Gastrocnemius medialis (tissue), 4 donors: ENCODE measurements at regions not wholly inside any gene's neighbourhood (a gene's known extent, or its start where the extent isn't known, plus 50 kb on each side); places are given as distances from the start of the nearest gene placed in this dataset.

Experiments
- ATAC-seq, 2 donors: fragments of 150-250 bp; one replicate each; pipeline ENCODE4 v1.9.1; 2016
- DNase-seq, 2 donors: peaks; one replicate each; pipeline ENCODE4 v3.0.0-alpha.2; 2019
- H3K27ac ChIP-seq, 4 donors: fragments of 200-600 bp; sonication (generic); 1 replicate in 1 of 4; 2 replicates in 3 of 4; pipeline ENCODE4 v1.5.1; 2016 to 2018; ENCODE audit warnings: mild to moderate bottlenecking in 2 of 4, moderate library complexity in 1 of 4
- H3K27me3 ChIP-seq, 3 donors: fragments of 200-600 bp; sonication (generic) in 2 of 3; 1 replicate in 1 of 3; 2 replicates in 2 of 3; pipeline versions ENCODE4 v1.5.1 to v1.6.0; 2016 to 2019; ENCODE audit warnings: mild to moderate bottlenecking in 1 of 3, moderate library complexity in 1 of 3
- H3K36me3 ChIP-seq, 2 donors: fragments of 200-600 bp; sonication (generic) in 1 of 2; one replicate each; pipeline ENCODE4 v1.5.1; 2017 to 2018
- H3K4me1 ChIP-seq, 2 donors: fragments of 200-600 bp; sonication (generic) in 1 of 2; one replicate each; pipeline ENCODE4 v1.5.1; 2016 to 2017; ENCODE audit warnings: mild to moderate bottlenecking in 2 of 2
- H3K4me3 ChIP-seq, 4 donors: fragments of 200-600 bp; sonication (generic) in 3 of 4; 1 replicate in 1 of 4; 2 replicates in 3 of 4; pipeline ENCODE4 v1.5.1; 2016 to 2019; ENCODE audit warnings: mild to moderate bottlenecking in 2 of 4
- H3K9me3 ChIP-seq, 3 donors: fragments of 200-600 bp; sonication (generic) in 2 of 3; 1 replicate in 1 of 3; 2 replicates in 2 of 3; pipeline ENCODE4 v1.5.1; 2016 to 2019
- POLR2A ChIP-seq, 2 donors: fragments of 450-650 bp; IDR thresholded peaks; one replicate each; pipeline ENCODE4 v1.6.1; 2017; ENCODE audit warnings: antibody characterized with exemption in 2 of 2, mild to moderate bottlenecking in 2 of 2, moderate library complexity in 2 of 2
- in situ Hi-C, 4 donors: fragments of 200-750 bp; cut with MboI; loops; one replicate each; pipeline versions ENCODE4 v1.15.0 to v1.8.0; 2017; ENCODE audit warnings: low sequenced_read_pairs in 4 of 4
- intact Hi-C: fragments of 100-400 bp; cut with DNase I; formaldehyde crosslinking; loops from one replicate; pipeline ENCODE4 v1.15.1; 2023; ENCODE audit warnings: low total_unique reads
- TF ChIP-seq, protein P1 (sequence below), 5 experiments: fragments of 450-650 bp in 3 of 5; fragments of 200-600 bp in 2 of 5; sonication (generic) in 2 of 5; IDR thresholded peaks in 4 of 5; conservative IDR thresholded peaks in 1 of 5; 1 replicate in 4 of 5; 2 replicates in 1 of 5; pipeline ENCODE4 v1.5.1; 2016 to 2019; ENCODE audit warnings: antibody characterized with exemption in 5 of 5, mild to moderate bottlenecking in 3 of 5, moderate library complexity in 3 of 5

DNA sequence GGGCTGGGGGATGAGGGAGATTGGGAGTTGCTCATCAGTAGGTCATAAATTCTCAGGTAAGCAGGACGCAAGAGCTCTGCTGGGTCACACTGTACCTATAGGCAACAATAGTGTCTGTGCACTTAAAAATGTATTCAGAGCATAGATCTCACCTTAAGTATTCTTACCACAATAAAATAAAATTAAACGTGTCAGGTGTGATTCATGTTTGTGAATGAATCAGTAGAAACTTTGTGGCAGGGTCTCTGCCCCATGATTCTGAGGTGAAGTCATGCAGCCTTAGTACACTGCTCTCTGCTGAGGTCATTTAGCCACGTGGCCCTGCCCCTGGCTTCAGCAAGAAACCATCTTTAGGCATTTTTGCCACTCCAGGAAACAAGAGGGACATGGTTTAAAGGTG, 253.8 kb downstream of the FBXO15 start:
- no peaks in the 10 kb centered on the region for H3K9me3 ChIP-seq
- H3K36me3 ChIP-seq: no peaks in the 10 kb centered on the region
- in situ Hi-C loops (loop anchor here in 1 of 4 donors (10.0 kb wide), 1 partner anchor 61 kb away; no protein-coding TSS in a partner anchor), intact Hi-C loops (no loop called here)
- no peaks in the 10 kb centered on the region for H3K4me1 ChIP-seq
- ATAC-seq (no peak), DNase-seq (no peak)
- TF ChIP-seq, protein P1, sequence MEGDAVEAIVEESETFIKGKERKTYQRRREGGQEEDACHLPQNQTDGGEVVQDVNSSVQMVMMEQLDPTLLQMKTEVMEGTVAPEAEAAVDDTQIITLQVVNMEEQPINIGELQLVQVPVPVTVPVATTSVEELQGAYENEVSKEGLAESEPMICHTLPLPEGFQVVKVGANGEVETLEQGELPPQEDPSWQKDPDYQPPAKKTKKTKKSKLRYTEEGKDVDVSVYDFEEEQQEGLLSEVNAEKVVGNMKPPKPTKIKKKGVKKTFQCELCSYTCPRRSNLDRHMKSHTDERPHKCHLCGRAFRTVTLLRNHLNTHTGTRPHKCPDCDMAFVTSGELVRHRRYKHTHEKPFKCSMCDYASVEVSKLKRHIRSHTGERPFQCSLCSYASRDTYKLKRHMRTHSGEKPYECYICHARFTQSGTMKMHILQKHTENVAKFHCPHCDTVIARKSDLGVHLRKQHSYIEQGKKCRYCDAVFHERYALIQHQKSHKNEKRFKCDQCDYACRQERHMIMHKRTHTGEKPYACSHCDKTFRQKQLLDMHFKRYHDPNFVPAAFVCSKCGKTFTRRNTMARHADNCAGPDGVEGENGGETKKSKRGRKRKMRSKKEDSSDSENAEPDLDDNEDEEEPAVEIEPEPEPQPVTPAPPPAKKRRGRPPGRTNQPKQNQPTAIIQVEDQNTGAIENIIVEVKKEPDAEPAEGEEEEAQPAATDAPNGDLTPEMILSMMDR (IDR thresholded peaks at IDR 0.05 in 4 of 5, conservative IDR thresholded peaks at IDR 0.05 in 1 of 5): no peak
- no peak for TF ChIP-seq POLR2A (IDR thresholded peaks at IDR 0.05)
- H3K4me3 ChIP-seq: no peak overlapping the region
- H3K27ac ChIP-seq: no peak overlapping the region
- no peaks in the 10 kb centered on the region for H3K27me3 ChIP-seq

- ATAC-seq (no peak), DNase-seq (no peak)
- no peaks in the 10 kb centered on the region for H3K4me1 ChIP-seq
- no peak overlapping the region for H3K27ac ChIP-seq
- H3K36me3 ChIP-seq: no peaks in the 10 kb centered on the region
- TF ChIP-seq, protein P1 (IDR thresholded peaks at IDR 0.05 in 4 of 5, conservative IDR thresholded peaks at IDR 0.05 in 1 of 5): no peak
- TF ChIP-seq POLR2A (IDR thresholded peaks at IDR 0.05): no peak
- H3K4me3 ChIP-seq: no peak overlapping the region
- no peaks in the 10 kb centered on the region for H3K27me3 ChIP-seq
- no peaks in the 10 kb centered on the region for H3K9me3 ChIP-seq
- in situ Hi-C loops (loop anchor here in 1 of 4 donors (10.0 kb wide), 1 partner anchor 63 kb away; no protein-coding TSS in a partner anchor), intact Hi-C loops (no loop called here)
Measured at GRCh38 chr18:73891572-73892421, 255.8 kb downstream of the FBXO15 start.

DNA sequence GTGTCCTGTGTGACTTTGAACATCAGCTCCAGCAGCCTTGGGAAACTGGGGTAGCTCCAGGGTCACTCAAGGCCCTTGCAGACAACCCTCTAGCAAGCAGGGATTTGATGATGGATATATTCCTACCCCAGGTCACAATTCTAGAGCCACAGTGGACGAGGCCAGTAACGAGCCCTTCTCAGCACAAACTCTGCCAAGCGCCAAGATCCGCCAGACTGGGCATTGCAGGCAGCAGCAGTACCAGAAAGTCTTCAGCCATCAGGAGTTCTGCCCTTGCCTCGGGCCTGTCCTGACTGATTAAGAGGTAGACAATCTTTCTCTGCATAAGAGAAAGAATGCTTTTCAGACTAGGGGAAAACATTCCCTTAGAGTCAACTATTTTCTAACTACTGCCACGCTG, 259.1 kb downstream of the FBXO15 start:
- DNase-seq (no peak), ATAC-seq (no peak)
- intact Hi-C loops: no loop called here
- Histone ChIP-seq H3K27me3 (no peaks in the 10 kb centered on the region), H3K9me3 (no peaks in the 10 kb centered on the region), H3K27ac (no peak overlapping the region), H3K4me3 (no peak overlapping the region), H3K4me1 (no peaks in the 10 kb centered on the region), H3K36me3 (no peaks in the 10 kb centered on the region)
- no peak for TF ChIP-seq POLR2A (IDR thresholded peaks at IDR 0.05)
- TF ChIP-seq, protein P1 (IDR thresholded peaks at IDR 0.05 in 4 of 5, conservative IDR thresholded peaks at IDR 0.05 in 1 of 5): no peak
- in situ Hi-C loops: no loop called here

DNA sequence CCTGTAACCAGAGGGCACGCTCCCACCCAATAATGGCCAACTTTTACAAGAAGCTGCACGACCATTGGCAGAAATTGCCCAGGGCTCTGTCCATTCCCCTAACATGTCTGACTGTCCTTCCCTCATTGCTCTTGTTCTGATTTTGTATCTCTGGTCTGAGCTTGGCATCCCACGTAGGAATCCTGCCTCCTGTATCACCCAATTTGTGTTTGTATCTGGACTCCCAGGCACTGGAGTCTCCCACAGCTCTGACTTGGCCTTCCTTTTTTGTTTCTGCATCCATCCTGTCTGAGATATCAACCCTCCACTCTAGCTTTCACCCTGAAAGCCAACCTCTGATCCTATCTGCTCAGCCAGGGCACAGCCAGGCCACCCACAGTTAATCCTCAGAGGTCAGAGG, 259.8 kb downstream of the FBXO15 start:
- TF ChIP-seq, protein P1 (IDR thresholded peaks at IDR 0.05 in 4 of 5, conservative IDR thresholded peaks at IDR 0.05 in 1 of 5): no peak
- TF ChIP-seq POLR2A (IDR thresholded peaks at IDR 0.05): no peak
- in situ Hi-C loops: no loop called here
- H3K36me3 ChIP-seq: no peaks in the 10 kb centered on the region
- no peak overlapping the region for H3K4me3 ChIP-seq
- intact Hi-C loops: no loop called here
- no peaks in the 10 kb centered on the region for H3K9me3 ChIP-seq
- H3K27ac ChIP-seq: no peak overlapping the region
- no peaks in the 10 kb centered on the region for H3K4me1 ChIP-seq
- no peak for DNase-seq
- no peak for ATAC-seq
- H3K27me3 ChIP-seq: no peaks in the 10 kb centered on the region
